ENCODE measurements at regions not wholly inside any gene's neighbourhood (a gene's known extent, or its start where the extent isn't known, plus 50 kb on each side); places are given as distances from the start of the nearest gene placed in this dataset.

DNA sequence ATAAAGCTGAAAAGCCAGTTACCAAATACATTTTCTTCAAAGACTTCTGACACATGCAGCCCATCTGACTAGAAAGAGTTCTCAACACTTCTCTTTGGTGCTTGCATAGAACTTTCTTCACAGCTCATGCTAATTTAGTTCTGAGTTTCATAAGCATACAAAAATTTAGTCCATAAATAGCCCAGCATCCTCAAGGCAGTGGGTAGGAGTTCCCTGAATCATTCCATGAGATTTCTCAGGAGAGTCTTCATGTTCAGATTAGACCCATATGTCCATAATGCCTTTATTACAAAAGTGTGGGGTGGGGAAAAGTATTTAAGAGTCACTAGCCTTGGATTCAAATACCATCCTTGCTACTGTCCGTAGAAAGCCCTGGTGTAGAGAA is 290.2 kb upstream of the RGMB start:
- no peak overlapping the region for H3K27ac ChIP-seq
- H3K9me3 ChIP-seq (ENCODE audit: severe bottlenecking): no peaks in the 10 kb centered on the region
- TF ChIP-seq, protein P1, sequence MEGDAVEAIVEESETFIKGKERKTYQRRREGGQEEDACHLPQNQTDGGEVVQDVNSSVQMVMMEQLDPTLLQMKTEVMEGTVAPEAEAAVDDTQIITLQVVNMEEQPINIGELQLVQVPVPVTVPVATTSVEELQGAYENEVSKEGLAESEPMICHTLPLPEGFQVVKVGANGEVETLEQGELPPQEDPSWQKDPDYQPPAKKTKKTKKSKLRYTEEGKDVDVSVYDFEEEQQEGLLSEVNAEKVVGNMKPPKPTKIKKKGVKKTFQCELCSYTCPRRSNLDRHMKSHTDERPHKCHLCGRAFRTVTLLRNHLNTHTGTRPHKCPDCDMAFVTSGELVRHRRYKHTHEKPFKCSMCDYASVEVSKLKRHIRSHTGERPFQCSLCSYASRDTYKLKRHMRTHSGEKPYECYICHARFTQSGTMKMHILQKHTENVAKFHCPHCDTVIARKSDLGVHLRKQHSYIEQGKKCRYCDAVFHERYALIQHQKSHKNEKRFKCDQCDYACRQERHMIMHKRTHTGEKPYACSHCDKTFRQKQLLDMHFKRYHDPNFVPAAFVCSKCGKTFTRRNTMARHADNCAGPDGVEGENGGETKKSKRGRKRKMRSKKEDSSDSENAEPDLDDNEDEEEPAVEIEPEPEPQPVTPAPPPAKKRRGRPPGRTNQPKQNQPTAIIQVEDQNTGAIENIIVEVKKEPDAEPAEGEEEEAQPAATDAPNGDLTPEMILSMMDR (IDR thresholded peaks at IDR 0.05; ENCODE audit: low read depth, low read length): no peak
- H3K36me3 ChIP-seq: no peaks in the 10 kb centered on the region
- H3K4me3 ChIP-seq (ENCODE audit: low read depth, low read length): no peak overlapping the region
- no peaks in the 10 kb centered on the region for H3K27me3 ChIP-seq (ENCODE audit: insufficient read depth, low read depth, severe bottlenecking)
- DNase-seq: no peak

DNA sequence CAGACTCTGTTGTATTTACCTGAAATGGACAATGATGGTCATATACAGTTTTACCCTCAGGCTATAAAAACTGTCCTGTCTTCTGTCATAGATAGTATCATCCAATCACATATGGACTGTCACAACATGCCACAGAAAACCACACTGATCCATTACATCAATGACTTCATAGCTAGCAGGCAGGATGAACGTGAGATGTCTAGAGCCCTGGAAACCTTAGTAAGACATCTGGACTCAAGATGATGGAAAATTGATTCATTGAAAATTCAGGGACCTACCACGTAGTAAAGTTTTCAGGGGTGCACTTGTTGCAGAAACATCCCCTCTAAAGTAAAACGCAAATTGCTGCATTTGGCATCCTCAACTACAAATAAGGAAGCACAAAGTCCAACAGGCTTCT is 284.4 kb upstream of the RGMB start:
- H3K4me3 ChIP-seq (ENCODE audit: low read depth, low read length): no peak overlapping the region
- H3K9me3 ChIP-seq (ENCODE audit: severe bottlenecking): no peaks in the 10 kb centered on the region
- no peaks in the 10 kb centered on the region for H3K36me3 ChIP-seq
- TF ChIP-seq, protein P1 (IDR thresholded peaks at IDR 0.05; ENCODE audit: low read depth, low read length): no peak
- no peak overlapping the region for H3K27ac ChIP-seq
- no peak for DNase-seq
- no peaks in the 10 kb centered on the region for H3K27me3 ChIP-seq (ENCODE audit: insufficient read depth, low read depth, severe bottlenecking)

DNA sequence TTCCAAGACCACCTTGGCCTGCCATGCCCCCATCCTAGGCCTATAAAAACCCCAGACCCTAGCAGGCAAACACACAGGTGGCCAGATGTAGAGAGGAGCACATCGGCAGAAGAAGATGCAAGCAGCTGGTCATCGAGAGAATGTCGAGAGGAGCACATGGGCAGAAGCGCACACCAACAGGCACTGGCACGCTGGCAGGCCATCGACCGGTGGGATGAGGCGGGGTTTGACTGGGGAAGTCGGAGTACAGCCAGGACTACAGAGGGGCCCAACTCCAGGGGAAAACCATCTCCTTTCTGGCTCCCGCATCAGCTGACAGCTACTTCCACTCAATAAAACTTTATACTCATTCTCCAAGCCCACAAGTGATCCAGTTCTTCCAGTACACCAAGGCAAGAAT is 283.1 kb upstream of the RGMB start:
- TF ChIP-seq, protein P1 (IDR thresholded peaks at IDR 0.05; ENCODE audit: low read depth, low read length): no peak
- Histone ChIP-seq H3K9me3 (ENCODE audit: severe bottlenecking) (no peaks in the 10 kb centered on the region), H3K36me3 (no peaks in the 10 kb centered on the region), H3K27me3 (ENCODE audit: insufficient read depth, low read depth, severe bottlenecking) (no peaks in the 10 kb centered on the region), H3K4me3 (ENCODE audit: low read depth, low read length) (no peak overlapping the region), H3K27ac (no peak overlapping the region)
- DNase-seq: no peak

DNA sequence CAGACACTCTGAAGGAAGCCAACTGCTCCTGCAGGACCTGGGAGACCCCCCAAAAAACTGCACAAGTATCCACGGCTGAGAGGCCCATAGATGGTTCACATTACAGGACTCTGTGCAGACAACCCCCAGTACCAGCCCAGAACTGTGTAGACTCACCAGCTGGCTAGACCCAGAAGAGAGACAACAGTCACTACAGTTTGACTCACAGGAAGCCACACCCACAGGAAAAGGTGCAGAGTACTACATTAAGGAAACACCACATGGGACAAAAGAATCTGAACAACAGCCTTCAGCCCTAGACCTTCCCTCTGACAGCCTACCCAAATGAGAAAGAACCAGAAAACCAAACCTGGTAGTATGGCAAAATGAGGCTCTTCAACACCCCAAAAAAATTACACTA is 281.2 kb upstream of the RGMB start:
- DNase-seq: no peak
- no peaks in the 10 kb centered on the region for H3K9me3 ChIP-seq (ENCODE audit: severe bottlenecking)
- H3K36me3 ChIP-seq: no peaks in the 10 kb centered on the region
- TF ChIP-seq, protein P1 (IDR thresholded peaks at IDR 0.05; ENCODE audit: low read depth, low read length): no peak
- no peak overlapping the region for H3K27ac ChIP-seq
- no peak overlapping the region for H3K4me3 ChIP-seq (ENCODE audit: low read depth, low read length)
- H3K27me3 ChIP-seq (ENCODE audit: insufficient read depth, low read depth, severe bottlenecking): no peaks in the 10 kb centered on the region

DNA sequence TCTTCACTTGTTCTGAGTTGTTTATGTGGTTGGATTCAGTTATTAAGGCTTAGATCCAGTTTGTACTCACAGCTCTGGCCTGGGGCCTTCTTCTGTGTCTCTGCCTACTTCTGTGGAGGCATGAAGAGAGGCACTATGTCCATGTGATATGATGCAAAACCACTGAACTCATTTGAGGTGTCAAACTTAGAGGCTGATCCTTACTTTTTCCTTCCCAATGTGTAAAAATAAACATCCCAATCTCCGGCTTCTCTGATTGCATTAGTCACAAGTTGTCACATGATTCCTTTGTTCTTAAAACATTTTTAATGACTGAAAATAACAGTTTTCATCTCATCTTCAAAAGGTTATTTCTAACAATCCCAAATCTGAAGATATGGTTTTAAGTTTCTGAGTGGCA is 276.0 kb upstream of the RGMB start:
- Histone ChIP-seq H3K9me3 (ENCODE audit: severe bottlenecking) (no peaks in the 10 kb centered on the region), H3K27ac (no peak overlapping the region), H3K36me3 (no peaks in the 10 kb centered on the region), H3K4me3 (ENCODE audit: low read depth, low read length) (no peak overlapping the region), H3K27me3 (ENCODE audit: insufficient read depth, low read depth, severe bottlenecking) (no peaks in the 10 kb centered on the region)
- TF ChIP-seq, protein P1 (IDR thresholded peaks at IDR 0.05; ENCODE audit: low read depth, low read length): no peak
- DNase-seq: no peak

DNA sequence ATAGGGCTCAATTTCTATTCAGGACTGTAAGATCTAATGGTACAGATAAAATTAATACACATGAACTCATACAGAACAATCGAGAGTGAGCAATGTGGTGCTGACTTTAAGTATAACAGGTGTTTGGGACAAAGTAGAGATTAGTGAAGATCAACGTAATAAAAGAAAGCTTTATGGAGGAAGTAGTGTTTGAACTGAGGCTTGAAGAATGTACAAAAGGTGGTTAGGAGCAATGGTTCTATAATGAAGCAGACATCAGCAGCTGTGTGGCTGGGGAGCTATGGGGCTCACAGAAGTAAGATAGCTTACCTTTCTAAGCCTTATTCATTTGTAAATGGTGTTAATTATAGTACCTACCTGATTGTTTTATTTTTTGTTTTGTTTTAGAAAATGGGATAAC is 275.4 kb upstream of the RGMB start:
- DNase-seq: no peak
- Histone ChIP-seq H3K27me3 (ENCODE audit: insufficient read depth, low read depth, severe bottlenecking) (no peaks in the 10 kb centered on the region), H3K4me3 (ENCODE audit: low read depth, low read length) (no peak overlapping the region), H3K36me3 (no peaks in the 10 kb centered on the region), H3K9me3 (ENCODE audit: severe bottlenecking) (no peaks in the 10 kb centered on the region), H3K27ac (no peak overlapping the region)
- TF ChIP-seq, protein P1 (IDR thresholded peaks at IDR 0.05; ENCODE audit: low read depth, low read length): no peak
